ENCODE measurements at regions not wholly inside any gene's neighbourhood (a gene's known extent, or its start where the extent isn't known, plus 50 kb on each side); places are given as distances from the start of the nearest gene placed in this dataset.
A peak's percentile ranks its signal among the peaks of the same experiment; 100 is the strongest.

DNA sequence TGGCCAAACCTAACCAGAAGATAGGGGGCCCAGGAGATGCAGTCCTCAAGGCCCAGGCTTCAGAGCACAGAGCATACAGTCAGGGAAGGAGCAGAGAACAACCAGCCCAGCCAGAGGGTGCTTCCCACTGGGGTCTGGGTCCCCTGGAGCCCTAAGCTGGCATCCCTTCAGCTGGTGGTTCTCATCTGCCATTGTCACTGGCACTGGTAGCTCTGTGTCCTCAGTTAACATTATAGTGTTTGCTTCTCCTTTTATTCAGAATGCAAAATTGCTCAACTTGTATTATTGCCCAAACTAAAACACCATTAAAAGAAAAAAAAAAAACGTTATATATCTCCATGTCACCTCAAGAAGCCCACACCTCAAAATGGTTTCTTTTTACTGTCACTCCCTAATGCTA, 219.2 kb downstream of the ENC1 start:
- no peak for DNase-seq

DNA sequence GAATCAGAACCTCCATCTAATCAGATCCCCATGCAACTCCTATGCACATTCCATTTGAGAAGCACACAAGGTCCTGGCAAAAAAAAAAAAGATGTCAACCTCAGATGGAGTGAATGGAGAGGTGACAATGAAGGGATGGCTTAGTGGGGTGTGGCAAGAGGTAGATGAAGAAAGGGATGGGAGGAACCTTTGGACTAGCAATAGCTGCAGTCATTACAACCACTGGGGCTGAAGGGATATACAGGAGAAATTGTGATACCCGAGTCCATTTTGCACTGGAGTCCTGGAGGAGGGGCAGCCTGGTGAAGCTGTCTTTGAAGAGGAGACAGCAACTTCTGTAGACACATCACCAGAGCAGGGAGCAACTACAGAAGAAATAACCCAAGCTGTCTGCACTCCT, 219.6 kb downstream of the ENC1 start:
- no peak for DNase-seq

DNA sequence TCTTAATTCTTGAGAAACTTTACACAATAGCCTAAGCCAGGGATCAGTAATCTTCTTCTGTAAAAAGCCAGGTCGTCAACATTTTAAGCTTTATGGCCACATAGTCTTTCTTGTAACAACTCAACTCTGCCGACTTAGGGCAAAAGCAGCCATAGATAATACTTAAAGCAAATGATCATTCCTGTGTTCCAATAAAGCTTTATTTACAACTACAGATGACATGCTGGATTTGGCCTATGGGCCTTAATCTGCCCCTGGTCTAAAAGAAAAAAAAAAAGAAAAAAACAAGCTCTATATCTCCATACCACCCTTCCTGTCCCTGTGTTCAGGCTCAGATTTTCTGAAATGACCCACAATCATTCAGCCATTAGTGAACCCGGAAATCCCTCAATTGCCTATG, 220.3 kb downstream of the ENC1 start:
- no peak for DNase-seq

DNA sequence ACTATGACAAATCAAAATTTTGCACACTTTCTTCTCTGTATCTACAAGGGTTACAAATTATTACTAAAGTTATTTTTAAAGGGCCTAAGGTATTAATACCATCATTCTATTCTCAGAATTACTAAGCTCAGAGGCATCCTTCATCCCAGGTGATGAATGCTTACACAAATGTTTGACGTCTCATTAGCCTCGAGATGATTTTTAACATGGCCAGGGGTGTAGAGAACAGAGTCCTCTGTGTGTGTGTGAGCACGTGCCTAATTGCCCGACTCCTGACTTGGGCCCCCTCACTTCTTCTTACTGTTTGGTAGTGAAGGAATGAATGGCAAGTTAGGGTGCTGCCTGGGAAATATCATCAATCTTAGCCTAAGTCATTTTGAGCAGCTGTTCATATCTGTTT, 221.1 kb downstream of the ENC1 start:
- DNase-seq: no peak

GRCh38 chr5:74418709-74419108, 221.8 kb downstream of the ENC1 start:
- no peak for DNase-seq

DNA sequence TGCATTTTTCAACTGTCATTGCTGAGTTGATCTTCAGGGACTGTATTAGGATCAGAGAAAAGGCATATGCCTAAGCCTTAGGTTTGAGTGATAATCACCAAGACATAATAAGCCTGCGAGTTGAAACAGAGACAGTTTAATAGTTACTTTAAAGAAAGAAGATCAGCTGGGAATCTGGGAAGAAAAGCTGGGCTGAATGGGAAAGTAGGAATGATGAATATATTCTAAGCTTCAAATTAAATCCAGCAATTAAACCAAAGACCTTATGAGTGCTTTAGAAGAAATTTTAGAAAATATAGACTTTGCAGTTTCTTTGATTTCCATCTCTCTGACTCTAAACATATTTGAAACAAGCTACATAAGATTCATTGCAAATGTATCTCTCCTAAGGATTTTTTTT, 222.3 kb downstream of the ENC1 start:
- DNase-seq: no peak

GRCh38 chr5:74415695-74416102, 224.8 kb downstream of the ENC1 start:
- no peak for DNase-seq

GRCh38 chr5:74414228-74414627, 226.3 kb downstream of the ENC1 start:
- DNase-seq: no peak

GRCh38 chr5:74413403-74414048, 227.0 kb downstream of the ENC1 start:
- DNase-seq: no peak

DNA sequence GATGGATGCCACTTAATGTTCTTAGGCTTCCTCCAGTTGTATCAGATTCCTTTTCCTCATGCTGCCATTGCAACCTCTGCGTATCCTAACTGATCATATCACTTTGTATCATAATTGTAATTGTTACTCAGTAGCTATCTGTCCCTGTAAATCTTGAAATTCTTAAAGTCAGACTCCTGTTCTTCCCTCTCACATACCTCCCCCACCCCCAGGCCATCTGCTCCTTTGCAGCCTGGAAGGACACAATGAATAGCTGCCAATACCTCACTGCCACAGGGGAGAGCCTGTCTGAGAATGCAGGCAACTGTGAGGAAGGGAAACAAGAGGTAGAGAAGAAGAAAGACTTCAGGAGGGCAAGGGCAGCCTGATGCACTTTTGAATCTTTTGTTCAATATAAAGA, 228.5 kb downstream of the ENC1 start:
- no peak for DNase-seq

- DNase-seq: no peak
Measured at GRCh38 chr5:74409712-74410111, 230.8 kb downstream of the ENC1 start.

DNA sequence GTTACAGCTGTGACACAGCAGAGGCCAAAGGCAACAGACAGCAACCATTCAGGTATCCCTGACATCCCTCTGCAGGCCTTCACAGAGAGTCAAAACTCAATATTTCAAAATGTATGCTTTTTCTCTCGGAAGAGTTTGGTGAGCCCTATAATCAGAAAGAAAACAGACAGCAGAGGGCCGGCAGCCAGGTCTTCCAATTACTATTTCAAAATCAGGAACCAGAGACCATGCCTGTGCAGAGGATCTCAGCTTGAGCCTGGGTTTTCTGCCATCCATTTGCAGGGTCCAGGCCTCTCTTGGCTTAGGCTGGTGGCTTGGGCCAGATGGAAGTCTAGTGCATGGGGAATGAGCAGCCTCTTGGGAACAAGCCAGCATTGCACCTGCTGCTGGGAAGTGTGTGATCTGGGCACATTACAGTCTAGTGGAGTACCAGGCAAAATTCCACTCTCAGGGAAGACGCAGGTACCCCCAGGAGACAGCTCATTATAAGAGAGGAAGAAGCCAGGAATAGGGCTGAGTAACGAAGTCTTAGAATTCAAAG, 231.3 kb downstream of the ENC1 start:
- no peak for DNase-seq

GRCh38 chr5:74408150-74409043, 232.1 kb downstream of the ENC1 start:
- DNase-seq: peak; percentile 69

GRCh38 chr5:74407701-74408100, 232.8 kb downstream of the ENC1 start:
- no peak for DNase-seq

GRCh38 chr5:74406844-74407243, 233.7 kb downstream of the ENC1 start:
- no peak for DNase-seq

- DNase-seq: no peak
Measured at GRCh38 chr5:74405593-74405992, 234.9 kb downstream of the ENC1 start.

GRCh38 chr5:74404574-74405508, 235.7 kb downstream of the ENC1 start:
- DNase-seq: no peak

- no peak for DNase-seq
Measured at GRCh38 chr5:74403771-74404170, 236.8 kb downstream of the ENC1 start.

- DNase-seq: no peak
Measured at GRCh38 chr5:74402553-74402952, 238.0 kb downstream of the ENC1 start.

DNA sequence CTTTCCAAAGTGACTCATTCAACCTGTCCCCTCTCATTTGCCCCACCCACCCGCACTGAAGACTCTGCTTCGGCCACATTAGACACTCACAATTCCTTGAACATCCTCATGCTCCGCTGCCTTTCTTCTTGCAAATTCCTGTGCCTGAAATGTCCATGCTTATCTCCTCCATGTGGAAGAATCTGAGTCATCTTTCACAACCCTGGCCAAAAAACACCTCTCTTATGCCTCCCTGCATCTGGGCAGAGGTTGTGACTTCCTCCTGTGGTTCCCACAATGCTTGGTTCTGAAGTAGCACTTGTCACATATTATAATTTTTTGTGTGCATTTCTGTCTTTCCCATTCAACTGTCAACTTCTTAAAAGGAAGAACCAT, 238.6 kb downstream of the ENC1 start:
- DNase-seq: no peak

GRCh38 chr5:74401281-74401945, 239.1 kb downstream of the ENC1 start:
- no peak for DNase-seq

DNA sequence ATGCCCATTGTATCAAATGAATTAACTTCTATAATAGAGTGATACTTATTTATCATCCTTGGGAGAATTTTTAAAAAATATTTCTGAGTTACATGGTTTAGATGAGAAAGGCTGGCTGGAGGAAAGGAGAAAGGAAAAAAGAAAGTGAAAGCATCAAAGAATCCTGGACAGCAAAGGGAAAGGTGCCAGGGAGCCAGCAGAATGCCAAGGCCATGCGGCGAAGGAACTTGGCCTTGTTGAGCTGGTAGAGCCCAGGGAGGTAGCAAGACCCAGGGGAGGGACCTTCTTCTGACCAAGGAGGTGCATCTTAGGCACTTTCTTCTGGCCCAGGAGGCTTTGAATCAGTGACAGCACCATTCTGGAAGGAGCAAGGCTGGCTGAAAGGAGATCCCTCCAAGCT, 240.5 kb downstream of the ENC1 start:
- no peak for DNase-seq

All from NCI-H526 treated with DMSO at 0.1 percent for 48 hours (cell line).